Gastrocnemius medialis (tissue), 4 donors: ENCODE measurements at regions not wholly inside any gene's neighbourhood (a gene's known extent, or its start where the extent isn't known, plus 50 kb on each side); places are given as distances from the start of the nearest gene placed in this dataset.
A peak's percentile ranks its signal among the peaks of the same experiment; 100 is the strongest.

Experiments used
- ATAC-seq, 2 donors: fragments of 150-250 bp; one replicate each; pipeline ENCODE4 v1.9.1; 2016
- DNase-seq, 2 donors: peaks; one replicate each; pipeline ENCODE4 v3.0.0-alpha.2; 2019
- H3K27ac ChIP-seq, 4 donors: fragments of 200-600 bp; sonication (generic); 1 replicate in 1 of 4; 2 replicates in 3 of 4; pipeline ENCODE4 v1.5.1; 2016 to 2018; ENCODE audit warnings: mild to moderate bottlenecking in 2 of 4, moderate library complexity in 1 of 4
- H3K27me3 ChIP-seq, 3 donors: fragments of 200-600 bp; sonication (generic) in 2 of 3; 1 replicate in 1 of 3; 2 replicates in 2 of 3; pipeline versions ENCODE4 v1.5.1 to v1.6.0; 2016 to 2019; ENCODE audit warnings: mild to moderate bottlenecking in 1 of 3, moderate library complexity in 1 of 3
- H3K36me3 ChIP-seq, 2 donors: fragments of 200-600 bp; sonication (generic) in 1 of 2; one replicate each; pipeline ENCODE4 v1.5.1; 2017 to 2018
- H3K4me1 ChIP-seq, 2 donors: fragments of 200-600 bp; sonication (generic) in 1 of 2; one replicate each; pipeline ENCODE4 v1.5.1; 2016 to 2017; ENCODE audit warnings: mild to moderate bottlenecking in 2 of 2
- H3K4me3 ChIP-seq, 4 donors: fragments of 200-600 bp; sonication (generic) in 3 of 4; 1 replicate in 1 of 4; 2 replicates in 3 of 4; pipeline ENCODE4 v1.5.1; 2016 to 2019; ENCODE audit warnings: mild to moderate bottlenecking in 2 of 4
- H3K9me3 ChIP-seq, 3 donors: fragments of 200-600 bp; sonication (generic) in 2 of 3; 1 replicate in 1 of 3; 2 replicates in 2 of 3; pipeline ENCODE4 v1.5.1; 2016 to 2019
- POLR2A ChIP-seq, 2 donors: fragments of 450-650 bp; IDR thresholded peaks; one replicate each; pipeline ENCODE4 v1.6.1; 2017; ENCODE audit warnings: antibody characterized with exemption in 2 of 2, mild to moderate bottlenecking in 2 of 2, moderate library complexity in 2 of 2
- in situ Hi-C, 4 donors: fragments of 200-750 bp; cut with MboI; loops; one replicate each; pipeline versions ENCODE4 v1.15.0 to v1.8.0; 2017; ENCODE audit warnings: low sequenced_read_pairs in 4 of 4
- intact Hi-C: fragments of 100-400 bp; cut with DNase I; formaldehyde crosslinking; loops from one replicate; pipeline ENCODE4 v1.15.1; 2023; ENCODE audit warnings: low total_unique reads
- TF ChIP-seq, protein P1 (sequence below), 5 experiments: fragments of 450-650 bp in 3 of 5; fragments of 200-600 bp in 2 of 5; sonication (generic) in 2 of 5; IDR thresholded peaks in 4 of 5; conservative IDR thresholded peaks in 1 of 5; 1 replicate in 4 of 5; 2 replicates in 1 of 5; pipeline ENCODE4 v1.5.1; 2016 to 2019; ENCODE audit warnings: antibody characterized with exemption in 5 of 5, mild to moderate bottlenecking in 3 of 5, moderate library complexity in 3 of 5

DNA sequence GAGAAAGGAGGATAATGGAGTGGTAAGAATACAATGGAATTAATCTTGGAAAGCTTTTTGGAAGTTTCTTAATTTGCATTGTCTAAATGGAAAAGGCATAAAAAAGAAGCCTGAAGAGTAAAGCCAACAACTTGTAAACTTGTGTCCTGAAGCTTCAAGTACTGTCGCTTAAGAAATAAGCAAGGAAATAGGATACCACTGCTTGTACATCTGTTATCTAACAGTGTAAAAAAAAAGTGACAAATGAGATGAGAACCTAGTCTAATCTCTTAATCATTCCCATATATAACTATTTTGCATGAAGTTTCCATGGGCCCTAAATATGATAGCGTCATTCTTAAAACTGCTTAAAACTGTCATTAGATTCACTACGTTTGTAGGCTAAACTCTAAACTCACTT is 134.0 kb upstream of the DYRK2 start:
- no peaks in the 10 kb centered on the region for H3K27me3 ChIP-seq
- TF ChIP-seq POLR2A (IDR thresholded peaks at IDR 0.05) = no peak
- no peaks in the 10 kb centered on the region for H3K36me3 ChIP-seq
- DNase-seq (no peak), ATAC-seq (peak in 1 of 2 donors; percentile 55)
- in situ Hi-C loops = no loop called here
- intact Hi-C loops = no loop called here
- H3K4me1 ChIP-seq = peaks cover 25 to 32% of the 10 kb centered on the region in 2 donors
- peak overlapping the region in 3 of 4 donors; percentile 63 to 74 (median 72) for H3K27ac ChIP-seq
- H3K9me3 ChIP-seq = no peaks in the 10 kb centered on the region
- no peak overlapping the region for H3K4me3 ChIP-seq

DNA sequence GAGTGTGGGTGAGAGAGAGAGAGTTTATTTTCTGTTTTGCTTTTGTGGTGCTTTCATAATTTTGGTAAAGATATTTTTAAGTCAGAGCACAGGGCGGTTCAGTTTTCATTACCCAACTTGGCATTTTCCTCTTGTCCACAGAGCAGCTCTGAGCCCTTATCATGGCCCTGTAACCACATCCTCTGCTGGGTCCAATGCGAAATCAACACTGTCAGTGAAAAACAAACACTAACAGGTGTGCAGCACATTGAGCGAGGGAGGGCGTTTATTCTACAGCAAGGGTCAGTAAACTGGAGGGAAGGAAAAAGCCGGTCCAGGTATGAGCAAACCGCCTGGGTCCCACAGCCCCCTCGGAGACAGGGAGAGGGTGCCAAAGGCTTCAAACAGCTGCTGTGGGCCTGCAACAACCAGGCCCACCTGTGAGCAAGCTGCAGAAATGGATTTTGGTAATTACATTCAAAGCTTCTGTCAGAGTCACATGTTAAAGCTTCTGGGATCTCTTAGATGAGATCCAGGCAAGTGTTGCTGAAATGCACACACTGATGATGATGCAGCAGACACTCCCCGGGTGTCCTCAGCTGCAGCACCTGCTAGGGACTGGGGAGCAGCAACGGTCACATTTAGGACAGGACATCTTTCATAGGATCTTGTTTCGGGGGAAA is 132.7 kb upstream of the DYRK2 start:
- intact Hi-C loops = no loop called here
- DNase-seq (peak; percentile 22 to 24), ATAC-seq (peak; percentile 79 to 82)
- H3K9me3 ChIP-seq = no peaks in the 10 kb centered on the region
- H3K4me3 ChIP-seq = peak overlapping the region in 1 of 4 donors; percentile 15
- H3K27me3 ChIP-seq = no peaks in the 10 kb centered on the region
- peak overlapping the region; percentile 63 to 74 (median 68) for H3K27ac ChIP-seq
- TF ChIP-seq POLR2A (IDR thresholded peaks at IDR 0.05) = no peak
- TF ChIP-seq, protein P1, sequence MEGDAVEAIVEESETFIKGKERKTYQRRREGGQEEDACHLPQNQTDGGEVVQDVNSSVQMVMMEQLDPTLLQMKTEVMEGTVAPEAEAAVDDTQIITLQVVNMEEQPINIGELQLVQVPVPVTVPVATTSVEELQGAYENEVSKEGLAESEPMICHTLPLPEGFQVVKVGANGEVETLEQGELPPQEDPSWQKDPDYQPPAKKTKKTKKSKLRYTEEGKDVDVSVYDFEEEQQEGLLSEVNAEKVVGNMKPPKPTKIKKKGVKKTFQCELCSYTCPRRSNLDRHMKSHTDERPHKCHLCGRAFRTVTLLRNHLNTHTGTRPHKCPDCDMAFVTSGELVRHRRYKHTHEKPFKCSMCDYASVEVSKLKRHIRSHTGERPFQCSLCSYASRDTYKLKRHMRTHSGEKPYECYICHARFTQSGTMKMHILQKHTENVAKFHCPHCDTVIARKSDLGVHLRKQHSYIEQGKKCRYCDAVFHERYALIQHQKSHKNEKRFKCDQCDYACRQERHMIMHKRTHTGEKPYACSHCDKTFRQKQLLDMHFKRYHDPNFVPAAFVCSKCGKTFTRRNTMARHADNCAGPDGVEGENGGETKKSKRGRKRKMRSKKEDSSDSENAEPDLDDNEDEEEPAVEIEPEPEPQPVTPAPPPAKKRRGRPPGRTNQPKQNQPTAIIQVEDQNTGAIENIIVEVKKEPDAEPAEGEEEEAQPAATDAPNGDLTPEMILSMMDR (IDR thresholded peaks at IDR 0.05 in 4 of 5, conservative IDR thresholded peaks at IDR 0.05 in 1 of 5) = no peak
- no peaks in the 10 kb centered on the region for H3K36me3 ChIP-seq
- in situ Hi-C loops = no loop called here
- peaks cover 25 to 32% of the 10 kb centered on the region in 2 donors for H3K4me1 ChIP-seq

DNA sequence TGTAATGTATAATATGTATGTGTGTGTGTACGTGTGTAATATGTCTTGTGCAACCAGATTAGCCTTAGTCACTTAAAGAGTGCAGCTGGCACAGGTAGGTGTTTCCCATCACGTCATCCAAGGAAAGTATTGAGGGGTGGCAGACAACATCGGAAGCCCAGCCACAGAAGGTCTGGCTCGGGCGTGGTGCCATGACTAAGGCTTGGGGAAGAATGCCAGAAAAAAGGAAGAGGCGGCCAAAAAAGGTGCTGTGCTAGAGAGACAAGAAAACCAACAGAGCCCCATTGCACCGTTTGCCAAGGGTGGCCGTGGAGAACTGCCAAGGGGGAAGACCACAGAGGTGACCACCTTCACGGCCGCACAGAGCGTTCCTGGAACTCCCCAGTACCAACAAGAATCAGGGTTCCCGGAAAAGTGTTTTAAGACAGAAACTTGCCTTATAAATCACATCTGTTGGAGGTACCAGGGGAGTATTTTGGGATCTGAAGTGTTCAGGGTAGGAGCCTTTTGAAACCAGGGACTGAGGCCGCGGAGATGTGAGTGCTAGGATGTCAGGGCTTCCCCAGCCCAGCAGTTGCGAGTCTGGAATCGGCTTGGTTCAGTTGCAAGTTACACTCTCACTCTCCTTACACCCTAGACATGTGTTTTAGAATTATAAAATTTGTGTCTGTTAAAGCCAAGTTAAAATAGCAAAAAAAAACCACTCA is 131.2 kb upstream of the DYRK2 start:
- in situ Hi-C loops = no loop called here
- no peaks in the 10 kb centered on the region for H3K27me3 ChIP-seq
- H3K4me1 ChIP-seq = peaks cover 25 to 28% of the 10 kb centered on the region in 2 donors
- DNase-seq = no peak
- no peak overlapping the region for H3K4me3 ChIP-seq
- H3K36me3 ChIP-seq = no peaks in the 10 kb centered on the region
- intact Hi-C loops = no loop called here
- peak overlapping the region in 1 of 4 donors; percentile 72 for H3K27ac ChIP-seq
- TF ChIP-seq POLR2A (IDR thresholded peaks at IDR 0.05) = no peak
- TF ChIP-seq, protein P1 (IDR thresholded peaks at IDR 0.05 in 4 of 5, conservative IDR thresholded peaks at IDR 0.05 in 1 of 5) = no peak
- H3K9me3 ChIP-seq = no peaks in the 10 kb centered on the region
- no peak for ATAC-seq

DNA sequence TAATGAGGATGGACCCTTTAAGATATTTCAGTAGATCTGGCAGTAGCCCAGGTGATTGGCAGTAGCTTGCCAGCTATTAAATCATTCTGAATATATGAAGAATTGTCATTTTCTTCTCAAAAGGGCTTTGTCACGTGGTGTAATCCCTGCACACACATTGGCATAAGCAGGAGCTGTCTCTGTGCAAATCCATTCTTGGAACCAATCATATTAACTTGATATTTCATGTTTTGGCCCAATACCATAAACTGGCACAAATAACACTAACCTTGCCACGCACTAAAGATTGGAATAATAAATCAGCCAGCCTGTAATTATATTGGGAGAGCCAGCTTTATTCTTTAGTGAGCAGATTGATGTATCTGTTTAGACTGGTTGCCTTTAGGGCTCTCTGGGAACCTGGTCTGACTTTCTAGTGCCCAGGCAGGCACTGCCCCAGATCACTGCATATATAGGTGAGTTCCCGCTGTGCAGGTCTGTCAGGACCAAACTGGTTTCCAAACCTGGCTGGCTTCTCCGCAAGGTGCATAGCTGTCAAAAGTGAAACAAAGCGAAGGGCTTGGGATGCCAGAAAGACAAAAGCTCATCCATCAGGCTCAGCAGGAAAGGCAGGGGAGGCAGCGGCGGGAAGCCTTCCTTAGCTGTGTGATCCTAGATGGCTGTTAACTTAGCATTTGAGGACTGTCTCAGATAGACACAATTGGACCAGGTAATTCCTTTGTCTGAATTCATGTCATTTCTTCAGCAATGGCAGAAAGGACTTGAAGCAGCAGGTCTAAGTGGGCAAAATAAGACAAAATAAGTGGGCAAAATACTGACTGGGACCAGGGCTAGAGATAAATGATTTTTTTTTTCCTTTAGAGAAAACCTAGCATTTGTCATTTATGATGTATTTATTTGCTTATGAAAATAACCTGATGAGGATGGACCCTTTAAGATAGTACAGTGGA is 128.8 kb upstream of the DYRK2 start:
- intact Hi-C loops = no loop called here
- TF ChIP-seq POLR2A (IDR thresholded peaks at IDR 0.05) = no peak
- TF ChIP-seq, protein P1 (IDR thresholded peaks at IDR 0.05 in 4 of 5, conservative IDR thresholded peaks at IDR 0.05 in 1 of 5) = no peak
- Histone ChIP-seq H3K9me3 (no peaks in the 10 kb centered on the region), H3K4me3 (no peak overlapping the region), H3K36me3 (no peaks in the 10 kb centered on the region), H3K4me1 (peaks cover 17 to 20% of the 10 kb centered on the region in 2 donors), H3K27ac (no peak overlapping the region), H3K27me3 (no peaks in the 10 kb centered on the region)
- in situ Hi-C loops = loop anchor here in 1 of 4 donors (10.0 kb wide), 1 partner anchor 125 kb away; the partner anchor contains the start of gene DYRK2
- no peak for ATAC-seq
- no peak for DNase-seq
